ENCODE measurements at regions not wholly inside any gene's neighbourhood (a gene's known extent, or its start where the extent isn't known, plus 50 kb on each side); places are given as distances from the start of the nearest gene placed in this dataset.
"Not testable (repeated sequence)": the region's sequence is repeated elsewhere in the genome, so short reads cannot be mapped to it uniquely, and the experiment has no call there.

DNA sequence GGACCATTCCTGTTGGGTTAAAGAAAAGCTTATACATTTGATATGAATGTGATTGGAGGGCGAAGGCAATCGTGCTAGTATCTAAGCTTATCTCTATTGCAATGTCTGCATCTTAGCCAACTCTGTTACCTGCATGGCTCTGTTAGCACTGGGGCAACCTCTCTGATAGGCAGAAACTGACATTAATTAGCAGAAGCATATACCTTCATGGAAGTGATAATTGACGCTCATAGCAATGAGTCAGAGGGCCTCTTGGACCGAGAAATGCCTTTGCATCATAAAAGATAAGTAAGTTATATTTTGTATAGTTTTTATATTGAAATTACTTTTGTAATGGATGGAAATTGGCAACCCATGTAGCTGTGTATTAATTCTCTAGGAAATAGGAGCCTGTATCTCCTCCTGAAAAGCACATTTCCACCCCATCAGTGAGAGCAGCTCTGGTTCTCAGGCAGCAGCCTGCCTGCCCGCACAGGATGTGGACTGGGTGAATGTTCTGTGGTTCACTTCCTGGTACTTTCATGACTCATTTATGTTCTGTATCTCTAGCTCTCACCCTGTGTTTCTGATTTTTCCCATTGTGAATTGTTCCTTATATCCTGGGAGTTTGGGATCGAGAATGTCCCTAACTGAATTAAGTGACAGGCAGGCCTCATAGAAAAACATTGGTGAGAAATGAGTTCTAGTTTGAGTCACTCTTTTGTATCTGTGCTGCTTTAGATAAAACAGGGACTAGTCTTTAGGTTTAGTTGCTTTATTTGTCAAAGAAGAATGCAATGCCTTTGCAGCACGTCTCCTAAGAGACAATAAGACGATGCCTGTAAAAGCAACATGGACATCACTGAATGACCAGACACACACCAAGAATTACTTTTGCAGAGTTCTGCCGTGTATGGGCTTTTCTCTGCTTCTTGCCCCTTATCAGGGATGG, 344.9 kb downstream of the DCDC2C start:
- DNase-seq (ENCODE audit: low spot score) = no peak

DNA sequence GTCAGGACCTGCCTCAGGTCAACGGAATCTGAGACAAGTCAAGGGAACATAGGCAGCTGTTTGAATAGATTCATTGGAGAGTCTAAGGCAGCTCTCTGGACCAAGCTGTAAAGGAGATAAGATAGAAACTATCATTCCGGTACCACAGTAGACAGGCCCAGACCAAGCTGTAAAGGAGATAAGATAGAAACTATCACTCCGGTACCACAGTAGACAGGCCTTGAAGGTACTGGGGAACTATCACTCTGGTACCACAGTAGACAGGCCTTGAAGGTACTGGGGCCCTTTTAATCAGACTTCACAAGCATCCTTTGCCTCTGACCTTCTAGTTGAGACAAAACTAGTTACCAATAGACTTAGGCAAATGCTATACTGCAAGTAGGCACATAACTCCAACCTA, 346.1 kb downstream of the DCDC2C start:
- DNase-seq (ENCODE audit: low spot score) = no peak

DNA sequence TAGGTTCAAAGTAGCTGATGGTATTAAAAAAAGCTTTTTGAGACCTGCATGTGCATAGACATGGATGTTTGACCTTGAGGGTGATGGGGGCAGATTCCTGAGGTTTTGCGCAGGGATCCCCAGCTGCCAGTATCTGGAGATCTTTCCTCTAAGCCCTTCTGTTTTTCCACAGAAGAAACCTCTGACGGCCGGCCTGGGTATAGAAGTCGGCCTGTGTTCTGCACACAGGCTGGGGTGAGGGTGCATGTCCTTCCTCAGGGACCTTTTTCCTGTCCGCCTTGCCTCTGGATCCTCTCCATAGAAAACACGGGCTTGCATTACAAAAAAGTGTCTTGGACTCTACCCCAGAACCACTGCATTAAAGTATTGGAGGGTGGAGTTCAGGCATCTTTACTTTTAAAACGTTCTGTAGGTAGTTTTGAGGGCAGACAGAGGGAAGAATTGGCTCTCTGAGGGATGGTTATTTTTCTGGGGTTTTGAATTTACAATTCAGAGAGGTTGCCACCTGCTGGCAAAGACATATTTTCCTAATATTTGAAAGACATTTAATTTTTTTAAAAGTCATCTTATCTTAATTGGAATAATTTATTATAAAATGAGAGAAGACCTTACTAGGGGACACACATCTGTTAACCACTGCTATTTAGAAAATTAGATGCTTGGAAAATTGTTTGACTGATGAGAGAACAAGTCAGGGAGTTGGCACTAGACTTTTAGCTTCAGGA, 350.6 kb downstream of the DCDC2C start:
- no peak for DNase-seq (ENCODE audit: low spot score)

DNA sequence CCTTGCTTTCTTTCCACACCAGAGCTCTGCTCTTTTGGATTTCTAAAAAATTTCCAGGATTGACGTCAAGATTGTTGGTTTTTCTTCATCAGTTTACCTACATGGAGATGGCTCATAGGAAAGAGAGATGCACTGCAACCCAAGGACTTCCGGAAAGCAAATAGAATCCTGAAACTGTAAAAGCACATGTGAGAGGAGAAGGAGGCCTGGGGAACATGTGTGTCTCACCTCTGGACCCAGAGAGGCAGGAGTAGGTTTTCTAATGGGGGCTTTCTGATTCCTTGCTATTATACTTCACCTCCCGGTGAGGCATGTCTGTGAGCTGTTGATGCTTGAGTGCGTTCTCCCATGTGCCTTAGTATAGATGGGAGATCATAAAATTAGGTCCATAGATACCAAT, 362.8 kb downstream of the DCDC2C start:
- DNase-seq (ENCODE audit: low spot score) = no peak

DNA sequence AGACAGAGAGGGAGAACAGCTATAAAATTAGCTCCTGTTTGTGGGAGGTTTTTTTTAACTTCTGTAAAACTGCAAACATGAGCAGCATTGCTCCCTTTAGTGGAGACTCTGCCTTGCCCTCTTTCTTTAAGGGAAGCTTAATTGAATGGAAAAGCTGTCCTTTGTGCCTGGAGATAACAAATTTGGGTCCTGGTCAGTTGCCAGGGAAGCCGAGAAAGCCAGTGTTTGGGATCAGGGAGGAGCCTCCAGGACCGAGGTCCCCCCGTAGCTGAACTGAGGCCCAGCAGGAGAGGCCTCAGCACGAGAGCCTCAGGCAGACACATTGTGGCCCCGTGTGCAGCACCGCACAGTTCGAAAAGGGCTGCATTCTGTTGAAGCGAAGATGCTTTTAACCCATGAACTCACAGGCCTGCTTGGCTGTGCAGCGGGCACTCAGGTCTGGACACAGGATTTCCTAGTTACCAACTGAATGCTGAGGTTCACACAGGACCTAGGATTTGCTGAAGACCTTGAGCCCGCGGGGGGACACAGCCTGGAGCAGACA, 369.7 kb downstream of the DCDC2C start:
- DNase-seq (ENCODE audit: low spot score) = no peak

DNA sequence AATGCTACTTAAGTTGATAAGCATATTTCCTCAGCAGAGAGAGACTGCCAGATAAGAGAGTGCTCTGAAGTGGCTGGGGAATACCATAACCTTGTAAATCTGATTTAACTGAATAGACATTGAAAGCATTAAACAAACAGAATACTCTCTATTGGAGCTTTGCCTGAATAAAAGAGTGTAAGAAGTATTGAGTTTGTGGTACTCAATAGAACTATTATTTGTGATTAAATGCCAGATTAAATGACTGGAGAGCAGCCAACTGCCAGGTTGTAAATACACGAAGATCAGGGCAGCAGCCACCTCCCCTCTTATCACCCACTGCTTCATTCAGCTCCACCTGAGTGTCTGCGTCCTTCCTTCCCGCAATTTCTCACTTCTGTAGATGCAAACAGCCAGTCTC, 373.6 kb downstream of the DCDC2C start:
- no peak for DNase-seq (ENCODE audit: low spot score)

DNA sequence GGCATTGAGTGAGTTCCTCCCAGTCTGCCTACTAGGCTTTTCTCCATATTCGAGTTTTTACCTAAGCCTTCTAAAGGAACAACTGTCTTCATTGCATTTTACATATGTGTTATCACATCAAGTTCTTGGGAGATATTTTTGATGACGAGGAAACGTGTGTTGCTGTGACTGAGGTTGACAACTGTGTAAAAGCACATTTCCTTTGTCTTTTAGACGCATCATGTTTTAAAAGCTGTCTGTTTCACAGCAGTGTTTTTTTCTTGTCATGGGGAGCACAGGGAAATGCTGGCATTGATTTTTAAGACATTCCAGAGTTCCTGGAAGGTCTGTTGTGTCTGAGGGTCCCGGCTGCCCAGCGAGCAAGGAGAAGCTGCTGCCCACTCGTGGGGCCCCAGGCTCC, 381.8 kb downstream of the DCDC2C start:
- no peak for DNase-seq (ENCODE audit: low spot score)

DNA sequence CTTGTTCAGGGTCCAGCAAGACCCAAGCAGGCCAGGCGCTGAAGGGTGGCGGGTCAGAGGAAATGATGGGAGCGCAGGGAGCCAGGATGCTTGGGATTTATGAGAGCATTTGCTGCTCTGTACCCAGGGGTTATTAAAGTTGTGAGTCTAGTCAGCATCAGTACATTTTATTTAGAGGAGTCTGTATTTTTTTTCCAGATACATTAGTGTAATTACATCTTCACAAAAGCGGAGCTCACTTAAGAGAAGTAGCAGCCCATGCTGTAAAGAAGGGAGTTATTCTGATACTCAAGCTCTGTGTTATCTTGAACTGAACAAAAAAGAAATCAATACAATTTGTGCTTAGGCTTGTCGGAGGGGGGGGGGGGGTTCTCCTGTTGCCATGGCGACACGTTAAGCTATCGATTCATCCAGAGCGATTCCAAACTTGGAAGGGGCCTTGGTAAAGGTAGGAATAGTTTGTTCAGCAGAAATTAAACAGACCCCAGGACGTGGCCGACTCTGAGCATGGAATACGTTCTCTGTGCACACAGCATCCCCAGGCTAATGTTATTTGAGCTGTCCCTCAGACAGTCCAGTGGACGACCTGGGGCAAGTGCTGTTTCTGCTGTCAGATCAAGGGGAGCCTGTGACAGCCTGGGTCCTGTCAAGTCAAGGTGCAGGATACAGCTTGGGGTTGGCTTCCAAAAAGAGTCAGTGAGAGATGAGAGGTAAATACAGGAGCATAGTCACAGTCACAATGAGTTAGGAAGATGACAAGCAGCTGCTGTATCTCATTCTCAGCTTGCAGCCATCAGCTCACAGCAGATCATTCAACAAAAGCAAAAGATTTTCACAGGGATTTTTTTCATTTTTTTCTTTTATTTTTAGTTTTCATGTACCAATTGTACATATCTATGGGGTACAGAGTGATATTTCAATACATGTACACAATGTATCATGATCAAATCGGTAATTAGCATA, 387.6 kb downstream of the DCDC2C start:
- DNase-seq (ENCODE audit: low spot score) = no peak

DNA sequence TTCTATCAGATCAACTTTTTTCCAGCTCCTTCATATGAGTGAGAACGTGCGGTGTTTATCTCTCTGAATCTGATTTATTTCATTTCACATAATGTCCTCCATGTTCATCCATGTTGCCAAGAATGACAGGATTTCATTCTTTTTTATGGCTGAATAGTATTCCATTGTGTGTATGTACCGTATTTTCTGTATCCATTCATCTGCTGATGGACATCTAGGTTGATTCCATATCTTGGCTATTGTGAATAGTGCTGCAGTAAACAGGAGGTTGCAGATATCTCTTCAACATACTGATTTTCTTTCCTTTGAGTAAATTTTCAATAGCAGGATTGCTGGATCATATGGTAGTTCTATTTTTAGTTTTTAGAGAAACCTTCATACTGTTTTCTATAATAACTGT, 388.5 kb downstream of the DCDC2C start:
- DNase-seq (ENCODE audit: low spot score) = no peak

DNA sequence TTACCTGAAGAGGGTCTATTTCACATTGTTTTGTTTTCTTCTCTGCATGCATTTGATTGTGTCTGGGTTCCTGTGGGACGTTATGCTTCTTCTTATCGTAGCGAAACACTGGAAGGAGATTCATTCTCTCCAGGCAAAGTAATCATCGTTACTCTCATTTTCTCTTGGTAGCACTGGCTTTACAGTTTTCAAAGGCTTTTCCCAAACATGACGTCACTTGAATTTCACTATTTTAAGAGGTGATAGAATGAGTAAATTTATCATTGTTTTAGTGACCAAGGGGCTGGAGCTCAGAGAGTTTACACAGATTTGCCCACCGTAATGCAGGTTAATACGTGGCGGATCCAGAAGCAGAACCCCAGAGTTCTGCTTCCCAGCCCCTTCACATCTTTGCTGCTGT, 391.4 kb downstream of the DCDC2C start:
- DNase-seq (ENCODE audit: low spot score) = no peak

DNA sequence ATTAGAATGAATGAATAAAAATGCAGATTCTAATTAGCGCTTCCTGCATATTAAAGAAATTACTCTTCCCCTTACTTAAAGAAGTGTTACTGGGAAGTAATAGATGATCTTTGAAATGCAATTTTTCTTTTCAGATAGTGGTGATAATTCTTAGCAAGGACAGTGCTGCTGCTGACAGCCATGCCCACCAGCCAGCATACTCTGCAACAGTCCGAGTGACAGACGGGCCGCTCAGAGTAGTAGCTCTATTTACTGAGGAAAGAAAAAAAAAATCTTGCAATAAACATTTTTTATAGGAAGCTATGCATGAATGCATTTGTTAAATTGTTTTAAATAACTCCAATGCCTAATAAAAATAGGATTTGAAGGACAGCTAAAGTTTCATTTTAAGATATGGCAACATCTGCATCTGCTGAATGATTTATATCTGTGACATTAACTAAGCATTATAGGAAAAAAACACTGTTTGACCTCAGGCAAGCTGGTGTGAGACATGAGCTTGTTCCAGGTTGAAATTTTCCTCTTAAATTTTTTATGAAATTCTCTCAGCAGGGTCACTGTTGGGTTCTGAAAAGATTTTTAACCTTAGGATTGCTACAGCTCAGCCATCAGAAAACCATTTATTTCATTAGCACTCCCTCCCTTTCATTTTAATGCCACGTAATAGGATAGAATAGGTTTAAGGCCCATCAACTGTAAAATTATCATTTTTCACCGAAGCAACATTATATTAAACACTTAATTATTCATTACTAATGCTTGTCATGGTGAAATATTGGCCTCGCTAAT, 393.8 kb downstream of the DCDC2C start:
- DNase-seq (ENCODE audit: low spot score) = no peak

DNA sequence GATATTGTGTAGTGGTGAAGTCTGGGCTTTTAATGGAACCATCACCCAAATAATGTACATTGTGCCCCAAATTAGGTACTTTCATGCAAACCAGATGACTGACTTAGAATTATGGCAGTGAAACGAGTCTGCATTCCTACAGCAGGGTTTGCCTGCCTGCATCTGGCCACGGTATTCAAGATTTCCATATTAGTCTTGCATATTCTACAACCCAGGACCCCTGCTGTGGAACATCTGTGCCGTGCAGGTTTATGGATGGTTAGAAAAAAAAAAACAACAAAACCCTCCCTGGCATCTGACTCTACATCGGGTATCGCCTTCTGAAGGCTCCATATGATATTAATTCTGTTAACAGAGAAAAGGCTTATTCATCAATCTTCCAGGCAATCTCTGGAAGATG, 394.8 kb downstream of the DCDC2C start:
- DNase-seq (ENCODE audit: low spot score) = no peak

DNA sequence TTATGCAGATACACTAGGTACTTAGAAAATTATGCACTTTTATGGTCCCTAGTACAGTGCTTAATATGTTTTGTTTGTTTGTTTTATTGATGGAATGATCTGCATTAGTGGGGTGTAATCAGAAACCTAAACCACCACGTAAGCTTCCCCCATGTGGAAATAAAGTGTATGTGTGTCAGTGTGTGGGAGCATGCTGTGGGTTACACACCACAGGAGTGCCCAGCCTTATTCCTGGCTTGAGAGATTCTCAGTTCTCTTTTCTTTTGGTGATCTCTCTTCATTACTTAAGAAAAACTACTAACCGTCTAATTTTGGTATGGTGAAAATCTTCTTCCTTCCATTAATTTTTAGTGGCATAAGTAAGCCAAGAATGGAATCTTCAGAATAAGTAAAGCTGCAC, 398.6 kb downstream of the DCDC2C start:
- no peak for DNase-seq (ENCODE audit: low spot score)

DNA sequence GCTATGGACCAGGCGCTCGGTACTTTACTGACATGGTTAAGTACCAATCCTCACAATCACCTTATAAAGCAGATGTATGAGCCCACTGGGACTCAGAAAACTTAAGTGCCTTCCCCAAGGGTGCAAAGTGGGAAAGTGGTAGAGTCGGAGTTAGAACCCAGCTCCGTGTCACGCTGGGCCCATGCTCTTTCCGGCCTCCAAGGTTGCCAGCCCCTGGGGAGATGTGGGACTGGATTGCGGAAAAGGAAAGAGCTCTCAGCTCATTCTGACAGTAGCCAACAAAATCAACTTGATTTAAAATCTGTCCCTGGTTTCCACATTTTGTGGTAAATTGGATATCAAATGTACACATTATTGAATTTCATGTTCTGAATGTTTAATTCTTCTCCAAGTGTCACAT, 403.8 kb downstream of the DCDC2C start:
- DNase-seq (ENCODE audit: low spot score) = no peak

DNA sequence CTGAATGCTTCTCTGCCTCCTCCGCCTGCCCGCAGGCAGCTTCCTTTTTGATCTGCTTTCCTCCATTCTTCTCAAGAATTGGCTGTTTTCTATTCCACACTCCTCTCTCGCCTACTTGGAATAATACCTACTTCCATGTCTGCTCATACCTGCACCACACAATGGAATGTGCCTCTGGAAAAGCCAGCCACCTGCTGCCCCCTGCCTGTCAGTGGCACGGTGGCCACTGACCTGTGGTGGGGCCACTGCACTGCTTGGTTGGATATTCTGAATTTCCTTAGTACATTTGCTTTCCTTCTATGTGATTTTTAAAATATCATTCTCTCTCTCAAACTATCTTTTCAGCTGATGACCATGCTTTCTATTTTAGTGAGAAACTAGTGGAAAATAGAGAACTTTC, 406.9 kb downstream of the DCDC2C start:
- DNase-seq (ENCODE audit: low spot score) = no peak

DNA sequence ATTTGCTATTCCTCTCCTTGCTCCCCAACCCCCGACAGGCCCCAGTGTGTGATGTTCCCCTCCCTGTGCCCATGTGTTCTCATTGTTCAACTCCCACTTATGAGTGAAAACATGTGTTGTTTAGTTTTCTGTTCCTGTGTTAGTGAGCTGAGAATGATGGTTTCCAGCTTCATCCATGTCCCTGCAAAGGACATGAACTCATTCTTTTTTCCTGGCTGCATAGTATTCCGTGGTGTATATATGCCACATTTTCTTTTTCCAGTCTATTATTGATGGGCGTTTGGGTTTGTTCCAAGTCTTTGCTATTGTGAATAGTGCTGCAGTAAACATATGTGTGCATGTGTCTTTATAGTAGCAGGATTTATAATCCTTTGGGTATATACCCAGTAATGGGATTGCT, 412.1 kb downstream of the DCDC2C start:
- not testable (repeated sequence) for DNase-seq (ENCODE audit: low spot score)

DNA sequence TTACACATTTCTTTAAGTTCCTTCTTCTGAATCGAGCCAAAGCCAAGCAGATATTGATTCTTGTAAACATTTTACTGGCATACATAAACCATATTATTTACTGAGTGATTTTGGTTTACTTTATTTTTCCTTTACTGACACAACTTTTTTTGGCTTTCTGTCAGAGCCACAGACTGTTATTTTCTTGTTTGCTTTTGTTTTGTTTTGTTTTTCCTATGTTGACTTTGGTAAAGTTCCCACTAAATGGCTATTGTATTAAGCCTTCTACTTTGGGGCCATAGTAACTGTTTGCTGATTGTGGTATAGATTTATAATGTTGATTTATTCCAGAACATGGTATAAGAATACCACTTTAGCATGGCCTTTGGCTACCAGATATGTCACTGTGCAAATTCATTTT, 419.4 kb downstream of the DCDC2C start:
- DNase-seq (ENCODE audit: low spot score) = no peak

DNA sequence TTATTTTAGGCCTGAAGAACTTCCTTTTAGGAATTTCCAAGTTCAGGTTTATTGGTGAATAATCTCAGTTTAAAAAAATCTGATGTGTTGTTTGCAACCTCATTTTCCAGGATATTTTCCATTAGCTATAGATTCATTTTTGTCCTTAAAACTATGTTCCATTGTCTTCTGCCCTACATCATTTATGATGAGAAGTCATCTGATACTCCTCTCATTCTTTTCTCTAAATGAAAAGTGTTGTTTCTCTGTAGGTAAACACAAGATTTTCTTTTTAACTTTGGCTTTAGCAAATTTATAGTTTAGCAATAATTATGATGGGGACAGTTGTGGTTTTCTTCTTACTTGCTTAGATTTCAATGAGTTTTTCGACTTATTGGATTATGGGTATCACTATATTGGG, 427.3 kb downstream of the DCDC2C start:
- DNase-seq (ENCODE audit: low spot score) = no peak

DNA sequence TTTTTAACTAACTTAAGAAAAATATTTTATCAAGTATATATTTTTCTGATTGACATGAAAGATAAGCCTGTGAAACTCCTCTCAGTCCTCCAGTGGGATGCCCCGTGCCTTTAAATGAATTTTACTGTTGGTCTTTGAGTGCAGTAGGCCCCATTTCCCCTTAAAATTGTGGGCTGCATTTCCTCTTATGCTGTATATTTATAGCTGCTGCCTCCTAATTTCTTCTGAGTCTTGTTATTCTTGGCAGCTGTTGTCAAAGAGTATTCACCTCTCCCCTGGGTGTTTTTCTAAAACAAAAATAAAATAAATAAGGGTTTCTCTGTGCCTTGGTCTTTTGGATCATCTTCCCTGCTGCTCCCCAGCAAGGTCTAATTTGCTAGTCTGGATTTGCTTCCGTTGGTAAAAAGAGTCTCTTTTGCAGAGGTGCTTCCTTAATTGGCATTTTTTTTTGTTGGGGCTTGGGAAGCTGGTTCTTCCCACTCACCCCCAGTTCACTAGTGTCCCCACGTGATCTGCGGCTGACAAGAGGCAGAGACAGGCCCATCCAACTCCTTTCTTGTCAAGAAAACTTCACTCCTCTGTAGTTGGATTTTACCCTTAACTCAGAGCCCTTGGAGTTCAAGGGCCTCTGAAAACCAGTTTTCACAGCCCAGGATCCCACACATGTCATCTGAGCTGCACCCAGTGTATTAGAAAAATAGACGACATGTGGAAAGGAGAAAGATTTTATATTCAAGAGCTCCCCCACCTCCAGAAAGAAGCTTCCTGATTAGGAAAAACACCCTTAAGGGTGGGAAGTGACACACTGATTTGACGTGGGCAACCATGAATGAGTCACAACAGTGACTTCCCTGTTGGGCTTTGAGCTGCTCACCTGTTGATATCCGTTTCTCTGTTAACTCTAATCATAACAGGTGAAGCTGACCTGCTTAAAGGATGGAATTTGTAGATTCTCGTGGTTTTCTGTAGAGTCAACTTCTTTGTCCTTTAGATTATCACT, 431.5 kb downstream of the DCDC2C start:
- no peak for DNase-seq (ENCODE audit: low spot score)

DNA sequence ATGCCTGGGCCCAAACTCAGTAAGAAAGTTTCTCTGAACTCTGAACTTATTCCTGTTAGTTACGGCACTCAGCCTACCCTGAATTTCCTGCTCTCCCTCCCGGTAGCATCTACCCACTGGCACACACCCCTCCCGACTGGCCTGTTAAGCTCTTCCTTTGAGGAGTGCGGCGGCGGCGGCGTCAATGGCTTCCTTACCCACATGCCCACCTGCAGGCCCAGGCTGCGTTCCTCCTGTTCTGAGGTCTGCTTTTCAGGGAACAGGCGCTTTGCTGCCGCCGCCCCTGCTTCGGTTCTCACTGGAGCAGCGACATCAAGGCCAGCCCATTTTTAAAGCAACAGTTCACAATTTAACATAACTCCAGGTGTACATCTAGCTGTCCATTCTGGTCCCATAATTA, 432.4 kb downstream of the DCDC2C start:
- DNase-seq (ENCODE audit: low spot score) = no peak

All from HuH-7 (cell line).